ENCODE measurements at regions not wholly inside any gene's neighbourhood (a gene's known extent, or its start where the extent isn't known, plus 50 kb on each side); places are given as distances from the start of the nearest gene placed in this dataset.

- Histone ChIP-seq H2AFZ (ENCODE audit: low read length) (no peak overlapping the region), H3K4me2 (ENCODE audit: low read depth, low read length) (no peak overlapping the region), H3K9ac (ENCODE audit: insufficient read depth, low read depth, low read length) (no peak overlapping the region), H3K27me3 (ENCODE audit: control insufficient read depth in 1 of 2, insufficient read depth in 2 of 2, low read length in 2 of 2) (no peaks in the 10 kb centered on the region; a peak in 1 of 5 replicates), H3K4me3 (replicated peaks in 1 of 3; ENCODE audit: insufficient read depth in 1 of 3, low read depth in 2 of 3, low read length in 3 of 3) (no peak overlapping the region), H3K36me3 (replicated peaks in 1 of 2; ENCODE audit: control insufficient read depth in 1 of 2, insufficient read depth in 2 of 2, low read length in 2 of 2) (no peaks in the 10 kb centered on the region), H3K27ac (ENCODE audit: extremely low read length, insufficient read depth, low read length) (no peak overlapping the region), H4K20me1 (ENCODE audit: insufficient read depth, low read length) (no peaks in the 10 kb centered on the region), H3K79me2 (ENCODE audit: insufficient read depth, low read length) (no peaks in the 10 kb centered on the region), H3K4me1 (ENCODE audit: insufficient read depth, low read length) (0 out of 2 replicates have a peak, but pooled peaks cover 8% of the 10 kb centered on the region), H3K9me3 (ENCODE audit: low read length) (no peaks in the 10 kb centered on the region)
- no TSS peak for BruUV-seq (replicated peaks)
- CTCF ChIA-PET (ENCODE audit: low intra/inter-chr PET ratio, low total read pairs) = no interaction called here
- POLR2A ChIA-PET = no interaction called here
- no peak for FAIRE-seq
- in situ Hi-C loops (cut with HindIII; ENCODE audit: extremely low pct_ligation_motif_present, low pct_unique_long_range_greater_than_20kb) (no loop called here), intact Hi-C loops (cut with micrococcal nuclease; ENCODE audit: unreplicated experiment) (no loop called here)
- no peak for DNase-seq (ENCODE audit: low spot score)
- TF ChIP-seq MAX (IDR thresholded peaks at IDR 0.05) = no peak
- TF ChIP-seq ZNF567 (CRISPR knock-in tag; IDR thresholded peaks at IDR 0.05; ENCODE audit: borderline replicate concordance) = no peak
- no peak for TF ChIP-seq MZF1 (CRISPR knock-in tag; IDR thresholded peaks at IDR 0.05; ENCODE audit: borderline replicate concordance)
- TF ChIP-seq TOPORS (CRISPR knock-in tag; IDR thresholded peaks at IDR 0.05) = no peak
- no peak for TF ChIP-seq ZNF329 (CRISPR knock-in tag; IDR thresholded peaks at IDR 0.05; ENCODE audit: low read depth)
- no peak for TF ChIP-seq HMGXB3 (CRISPR knock-in tag; IDR thresholded peaks at IDR 0.05; ENCODE audit: borderline replicate concordance)
- no peak for TF ChIP-seq PATZ1 (CRISPR knock-in tag; IDR thresholded peaks at IDR 0.05)
- no peak for TF ChIP-seq RFXANK (CRISPR knock-in tag; IDR thresholded peaks at IDR 0.05)
- no peak for TF ChIP-seq HOXA9 (CRISPR knock-in tag; IDR thresholded peaks at IDR 0.05; ENCODE audit: borderline replicate concordance)
- ATAC-seq = no peak
- WGBS (ENCODE audit: low lambda C conversion rate) = 30% methylated on average over 7 of the region's 7 CpGs
Measured at GRCh38 chrX:40403757-40404156, 177.0 kb upstream of the ATP6AP2 start.

Data from HepG2 (cell line).